HEK293T (cell line): ENCODE measurements at regions not wholly inside any gene's neighbourhood (a gene's known extent, or its start where the extent isn't known, plus 50 kb on each side); places are given as distances from the start of the nearest gene placed in this dataset.

Experiments used
- CTCF ChIA-PET: fragments of 350-600 bp; formaldehyde crosslinking; extraction: SDS; loops from one replicate; lab custom pipeline; 2021; ENCODE audit warnings: antibody characterized with exemption, inconsistent platforms; lab: Yijun Ruan, JAX
- POLR2A ChIA-PET: fragments of 350-600 bp; formaldehyde crosslinking; extraction: SDS; loops from one replicate; lab custom pipeline; 2020; ENCODE audit warnings: antibody characterized with exemption, inconsistent platforms; lab: Yijun Ruan, JAX
- DNase-seq: peaks from one replicate; pipeline ENCODE4 v3.0.0; 2012; ENCODE audit warnings: mixed read lengths; ENCODE audit errors: extremely low spot score
- ARNT ChIP-seq: fragments of 450-650 bp; IDR thresholded peaks from 2 replicates; pipeline ENCODE4 v1.6.1; 2017; ENCODE audit warnings: mild to moderate bottlenecking
- BHLHE40 ChIP-seq: fragments of 450-650 bp; IDR thresholded peaks from 2 replicates; pipeline ENCODE4 v1.6.1; 2016; ENCODE audit warnings: mild to moderate bottlenecking, moderate library complexity, borderline replicate concordance
- CTBP1 ChIP-seq: fragments of 450-650 bp; IDR thresholded peaks from 2 replicates; pipeline ENCODE4 v1.6.1; 2016; ENCODE audit warnings: borderline replicate concordance
- ELF4 ChIP-seq: fragments of 450-650 bp; IDR thresholded peaks from 2 replicates; pipeline ENCODE4 v1.6.1; 2017; ENCODE audit warnings: antibody characterized with exemption
- FOXA1 ChIP-seq: fragments of 450-650 bp; IDR thresholded peaks from 2 replicates; pipeline ENCODE4 v1.6.1; 2016; ENCODE audit warnings: mild to moderate bottlenecking
- FOXK2 ChIP-seq: fragments of 450-650 bp; IDR thresholded peaks from 2 replicates; pipeline ENCODE4 v1.6.1; 2016; ENCODE audit warnings: mild to moderate bottlenecking
- FOXM1 ChIP-seq: fragments of 450-650 bp; IDR thresholded peaks from 2 replicates; pipeline ENCODE4 v1.6.1; 2017; ENCODE audit warnings: mild to moderate bottlenecking, borderline replicate concordance
- HDGF ChIP-seq: fragments of 450-650 bp; IDR thresholded peaks from 2 replicates; pipeline ENCODE4 v1.6.1; 2017; ENCODE audit warnings: antibody characterized with exemption, borderline replicate concordance
- L3MBTL2 ChIP-seq: fragments of 450-650 bp; conservative IDR thresholded peaks from 2 replicates; pipeline ENCODE4 v1.6.1; 2016; ENCODE audit warnings: mild to moderate bottlenecking
- LEF1 ChIP-seq: fragments of 450-650 bp; IDR thresholded peaks from 2 replicates; pipeline ENCODE4 v1.6.1; 2017; ENCODE audit warnings: mild to moderate bottlenecking, borderline replicate concordance
- NFRKB ChIP-seq: fragments of 450-650 bp; IDR thresholded peaks from 2 replicates; pipeline ENCODE4 v1.6.1; 2016; ENCODE audit warnings: mild to moderate bottlenecking, moderate library complexity
- PKNOX1 ChIP-seq: fragments of 450-650 bp; IDR thresholded peaks from 2 replicates; pipeline ENCODE4 v1.6.1; 2016
- SP1 ChIP-seq: fragments of 450-650 bp; IDR thresholded peaks from 2 replicates; pipeline ENCODE4 v1.6.1; 2017
- SUZ12 ChIP-seq: fragments of 450-650 bp; IDR thresholded peaks from 2 replicates; pipeline ENCODE4 v1.6.1; 2016; ENCODE audit warnings: mild to moderate bottlenecking
- TARDBP ChIP-seq: fragments of 450-650 bp; IDR thresholded peaks from 2 replicates; pipeline ENCODE4 v1.6.1; 2016
- ZNF384 ChIP-seq: fragments of 450-650 bp; IDR thresholded peaks from 2 replicates; pipeline ENCODE4 v1.6.1; 2016

GRCh38 chr21:16022921-16023320, 293.1 kb downstream of the USP25 start:
- TF ChIP-seq CTBP1: no peak
- no peak for TF ChIP-seq SP1
- no peak for TF ChIP-seq LEF1
- TF ChIP-seq FOXA1: no peak
- no peak for TF ChIP-seq BHLHE40
- no peak for TF ChIP-seq ZNF384
- no peak for TF ChIP-seq FOXK2
- no peak for TF ChIP-seq HDGF
- no peak for DNase-seq
- ChIA-PET CTCF (no interaction called here), POLR2A (no interaction called here)

- POLR2A ChIA-PET: no interaction called here
- CTCF ChIA-PET: interaction anchor here (0.6 kb wide), 1 partner anchor 21 kb away, joined by 3 read pairs; no protein-coding TSS in a partner anchor
- TF ChIP-seq TARDBP: no peak
- TF ChIP-seq ELF4: no peak
- TF ChIP-seq PKNOX1: peak; percentile 90
- TF ChIP-seq HDGF: no peak
- no peak for DNase-seq
Measured at GRCh38 chr21:16028142-16028541, 298.4 kb downstream of the USP25 start.

- CTCF ChIA-PET: no interaction called here
- no peak for DNase-seq
- POLR2A ChIA-PET: no interaction called here
- TF ChIP-seq ARNT (no peak), NFRKB (no peak), HDGF (no peak), PKNOX1 (peak; percentile 52), SUZ12 (no peak), ZNF384 (no peak), ELF4 (no peak)
Measured at GRCh38 chr21:16028941-16029464, 299.2 kb downstream of the USP25 start.

GRCh38 chr21:16033193-16033592, 303.4 kb downstream of the USP25 start:
- POLR2A ChIA-PET: no interaction called here
- TF ChIP-seq ARNT (no peak), NFRKB (no peak), FOXA1 (no peak)
- no peak for DNase-seq
- CTCF ChIA-PET: no interaction called here

GRCh38 chr21:16034446-16035190, 304.8 kb downstream of the USP25 start:
- TF ChIP-seq ZNF384 (no peak), FOXK2 (no peak), ARNT (no peak), NFRKB (no peak), LEF1 (no peak), ELF4 (no peak), FOXM1 (no peak), L3MBTL2 (no peak), FOXA1 (no peak), HDGF (no peak), SP1 (no peak)
- POLR2A ChIA-PET: no interaction called here
- no peak for DNase-seq
- CTCF ChIA-PET: no interaction called here

GRCh38 chr21:16037421-16037955, 307.7 kb downstream of the USP25 start:
- DNase-seq: no peak
- TF ChIP-seq FOXK2 (no peak), ARNT (no peak), SUZ12 (no peak), LEF1 (no peak), SP1 (no peak)
- ChIA-PET POLR2A (no interaction called here), CTCF (no interaction called here)

GRCh38 chr21:16040601-16041000, 310.8 kb downstream of the USP25 start:
- TF ChIP-seq PKNOX1 (peak; percentile 37; the same call in 1 of the 2 replicates), TARDBP (no peak), FOXA1 (no peak)
- ChIA-PET POLR2A (no interaction called here), CTCF (no interaction called here)
- no peak for DNase-seq
